HG03571 (cell line): ENCODE measurements at regions not wholly inside any gene's neighbourhood (a gene's known extent, or its start where the extent isn't known, plus 50 kb on each side); places are given as distances from the start of the nearest gene placed in this dataset.

Experiments used
- ATAC-seq: cut with Tn5 transposase; IDR thresholded peaks from one replicate; pipeline ENCODE4 v1.9.1; 2021; ENCODE audit not compliant: unreplicated experiment

DNA sequence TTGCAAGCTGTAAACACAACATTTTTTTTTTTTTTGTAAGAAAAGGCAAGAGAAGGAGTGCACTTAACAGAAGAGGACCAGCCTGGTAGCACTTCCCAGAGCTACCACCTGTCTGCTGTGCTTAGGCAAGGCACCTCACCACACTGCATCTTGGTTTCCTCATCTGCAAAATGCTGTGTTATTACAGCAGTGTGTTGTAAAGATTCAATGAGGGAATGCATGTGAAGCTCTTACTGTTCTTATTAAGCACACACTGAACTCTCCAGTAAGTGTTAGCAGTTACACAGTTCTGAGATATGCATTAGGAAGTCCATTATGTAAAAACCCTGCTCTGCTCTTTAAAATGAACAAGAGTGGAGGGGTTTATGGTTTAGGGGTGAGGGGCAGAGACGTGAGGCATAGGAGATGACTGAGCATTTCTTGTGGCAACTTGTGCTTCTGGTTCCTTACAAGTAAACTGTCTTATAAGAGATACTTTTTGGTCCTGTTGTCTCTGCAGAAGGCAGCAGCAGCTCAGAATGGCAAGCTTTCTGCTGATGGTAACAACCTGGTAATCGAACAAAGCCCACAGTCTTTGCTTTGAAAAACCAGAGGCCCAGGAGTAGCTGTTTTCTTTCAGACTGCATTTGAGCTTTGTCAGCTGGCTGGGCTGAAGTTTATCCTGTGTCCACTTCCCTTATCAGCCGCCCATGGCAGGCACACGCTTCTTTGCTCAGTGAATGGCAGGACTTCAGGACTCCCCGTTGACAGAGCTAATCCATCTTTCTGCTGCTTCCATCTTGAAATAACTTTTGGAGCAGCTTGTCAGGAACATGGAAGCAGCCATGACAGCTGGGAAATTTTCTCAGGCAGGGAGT lies 98.8 kb upstream of the BMPER start:
- no peak for ATAC-seq

DNA sequence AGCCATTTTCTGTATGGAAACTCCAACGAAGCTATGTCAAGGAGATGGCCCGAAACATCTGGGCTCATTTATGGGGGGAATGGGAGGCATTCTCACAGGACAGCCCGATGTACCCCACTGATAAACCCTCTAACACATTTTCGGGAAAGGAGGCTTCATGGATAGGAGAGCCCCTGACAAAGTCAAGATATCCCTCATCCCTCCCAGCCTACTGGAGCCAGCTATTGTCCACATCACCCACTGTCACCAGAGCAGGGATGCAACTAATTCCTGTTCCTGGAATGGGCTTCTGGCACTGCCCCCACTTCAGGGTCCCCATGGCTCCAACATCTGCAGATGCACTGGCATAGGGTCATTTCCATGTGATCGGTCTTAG lies 98.2 kb upstream of the BMPER start:
- ATAC-seq, result no peak

DNA sequence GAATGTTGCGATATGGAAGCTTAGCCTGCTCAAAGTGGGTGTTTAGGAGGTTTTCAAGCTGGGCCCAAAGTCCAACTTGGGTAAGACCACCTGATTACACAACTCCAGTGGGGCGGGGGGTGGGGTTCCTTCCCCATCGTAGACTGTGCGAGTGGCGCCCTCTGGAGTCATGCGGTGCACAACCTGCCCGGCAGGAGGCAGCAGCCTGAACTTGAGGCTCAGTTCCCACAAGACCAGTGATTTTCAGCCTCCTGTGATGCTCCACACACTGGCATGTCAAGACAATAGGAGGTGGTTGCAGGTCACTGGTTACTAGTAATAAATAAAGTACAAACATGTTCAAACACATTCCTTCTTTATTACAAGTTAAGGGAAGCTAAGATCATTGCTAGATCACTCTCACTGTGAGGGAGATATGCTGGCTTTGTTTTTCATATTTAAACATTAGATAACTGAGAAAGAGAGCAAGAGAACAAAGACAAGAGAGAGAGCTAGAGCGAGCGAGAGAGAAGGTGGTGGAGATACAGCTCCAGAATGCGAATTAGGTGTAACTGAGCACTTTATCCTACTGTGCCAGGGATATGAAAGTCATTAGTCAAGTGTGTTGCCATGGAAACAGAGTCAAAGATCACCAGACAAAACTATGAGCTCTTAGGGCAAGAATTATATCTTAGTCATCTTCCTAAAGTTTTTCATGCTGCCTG lies 97.4 kb upstream of the BMPER start:
- no peak for ATAC-seq

DNA sequence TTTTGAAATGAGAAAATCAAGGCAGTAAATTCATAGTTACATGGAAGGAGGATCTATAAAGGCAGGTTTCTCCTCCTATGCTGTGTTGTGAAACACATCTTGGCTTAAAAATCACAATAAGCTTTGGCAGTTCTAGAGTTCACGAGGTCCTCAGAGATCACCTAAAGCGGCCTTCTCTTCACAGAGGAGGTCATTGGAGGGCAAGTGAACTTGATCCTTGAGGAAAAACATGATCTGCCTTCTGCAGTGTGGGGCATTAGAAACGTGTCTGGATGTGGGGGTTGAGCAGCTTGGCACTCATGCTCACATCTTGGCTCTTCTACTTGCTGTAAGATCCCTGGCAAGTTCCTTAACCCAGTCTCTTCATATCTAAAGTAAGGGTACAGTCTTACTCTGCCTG lies 96.1 kb upstream of the BMPER start:
- ATAC-seq, result no peak

DNA sequence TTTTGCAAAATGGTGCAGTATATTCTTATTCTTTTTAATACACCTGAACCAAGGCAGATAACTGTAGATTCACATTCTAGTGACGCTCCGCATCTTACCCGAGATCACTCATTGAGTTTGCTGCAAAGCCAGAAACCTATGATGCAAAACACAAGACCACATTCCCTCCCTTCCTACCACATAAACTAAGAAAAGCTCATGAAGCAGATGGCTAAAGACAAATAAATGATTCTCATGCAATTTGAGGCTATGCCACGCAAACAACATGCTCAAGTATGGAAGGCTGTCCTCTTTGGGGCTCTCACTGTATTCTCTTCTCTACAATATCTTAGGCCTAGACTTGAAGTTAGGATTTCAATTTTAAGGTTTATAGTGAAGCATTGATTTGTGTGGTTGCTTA lies 95.0 kb upstream of the BMPER start:
- no peak for ATAC-seq

DNA sequence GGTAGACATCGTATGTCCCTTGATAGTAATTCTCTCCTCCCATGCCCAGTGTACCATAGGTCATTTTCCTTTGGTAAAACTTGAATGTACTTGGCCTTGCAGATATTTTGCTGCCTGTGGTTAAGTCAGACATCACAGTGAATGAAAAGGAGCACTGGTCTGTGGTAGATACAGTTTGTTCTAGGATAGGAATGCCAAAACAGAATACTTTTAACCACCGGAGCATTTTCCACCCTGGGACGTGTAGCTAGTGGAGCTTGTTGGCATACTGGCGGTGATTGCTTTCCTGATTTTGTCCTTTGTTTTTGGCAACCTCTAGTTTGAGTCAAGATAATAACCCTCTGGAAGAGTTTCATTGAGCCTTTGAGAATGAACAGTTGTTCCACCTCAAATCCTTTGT lies 92.0 kb upstream of the BMPER start:
- ATAC-seq, result no peak

DNA sequence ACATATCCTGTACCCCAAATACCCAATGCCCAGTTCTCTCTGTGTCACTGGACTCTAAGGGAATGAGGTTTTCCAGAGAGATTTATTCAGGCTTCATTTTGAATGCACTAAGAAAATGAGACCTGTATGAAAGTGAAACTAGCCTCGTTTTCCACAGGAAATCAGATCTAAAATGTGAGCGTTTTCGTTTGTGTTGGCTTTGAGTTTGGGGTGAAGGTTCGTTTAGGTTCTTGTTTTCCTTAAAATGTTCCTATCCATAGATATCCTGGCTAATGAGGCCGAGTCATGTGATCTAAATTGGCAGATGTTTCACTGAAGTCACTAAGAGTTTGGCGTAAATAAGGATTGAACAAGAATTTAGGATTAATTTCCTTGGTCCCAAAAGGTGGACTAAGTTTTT lies 90.9 kb upstream of the BMPER start:
- no peak for ATAC-seq

DNA sequence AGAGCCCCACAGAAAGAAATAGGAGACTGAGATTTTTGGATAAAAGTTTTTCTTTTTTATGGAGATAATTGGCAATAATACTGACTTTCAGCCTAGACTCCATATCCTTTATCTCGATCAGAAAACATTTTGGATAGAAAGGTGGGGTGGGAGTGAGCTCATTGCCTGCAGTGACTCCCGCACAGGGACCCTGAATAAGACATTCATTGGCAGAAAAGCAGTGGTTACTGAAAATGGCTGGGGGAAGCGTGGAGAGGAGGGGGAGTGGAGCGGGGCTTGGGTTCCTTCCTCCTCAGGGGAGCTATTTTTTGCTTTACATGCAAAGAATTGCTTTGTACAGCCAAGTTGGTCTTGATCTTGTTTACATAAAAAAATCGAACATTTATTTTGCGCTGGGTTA lies 90.4 kb upstream of the BMPER start:
- ATAC-seq, result no peak

DNA sequence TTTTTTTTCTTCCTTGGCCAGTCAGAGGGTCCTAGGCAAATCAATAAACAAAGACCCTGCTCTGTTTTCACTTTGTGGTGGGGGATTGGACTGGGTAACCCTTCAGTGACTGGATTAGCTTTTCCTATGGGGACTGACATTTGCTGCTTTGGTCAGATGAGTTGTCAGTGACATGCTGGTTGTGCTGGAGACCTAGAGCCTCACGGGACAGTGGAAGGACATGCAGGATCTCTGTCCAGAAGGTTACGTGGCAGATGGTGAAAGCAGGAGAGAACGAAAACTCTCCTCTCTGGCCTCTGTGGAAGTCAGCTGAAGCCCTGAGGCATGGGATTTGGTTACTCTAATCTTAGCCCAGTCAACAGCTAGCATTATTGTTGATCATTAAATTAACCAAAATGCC lies 90.0 kb upstream of the BMPER start:
- ATAC-seq, result no peak

DNA sequence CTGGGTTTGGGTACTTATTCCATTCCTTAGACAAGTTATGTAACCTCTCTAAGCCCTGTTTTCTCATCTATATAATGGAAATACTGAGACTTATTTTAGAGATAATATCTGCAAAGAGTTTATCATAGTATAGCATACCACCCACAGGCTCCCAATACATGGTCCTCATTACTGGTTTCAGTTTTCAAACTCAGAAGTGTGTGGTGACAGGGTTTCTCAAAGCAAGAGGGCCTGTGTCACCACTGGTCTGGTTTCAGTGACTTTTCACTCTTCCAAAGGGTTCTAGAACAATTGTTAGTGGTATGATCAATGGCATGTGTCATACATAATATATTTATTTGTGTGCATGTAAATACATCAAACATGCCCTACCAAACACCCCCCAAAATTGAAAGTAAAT lies 89.2 kb upstream of the BMPER start:
- no peak for ATAC-seq

DNA sequence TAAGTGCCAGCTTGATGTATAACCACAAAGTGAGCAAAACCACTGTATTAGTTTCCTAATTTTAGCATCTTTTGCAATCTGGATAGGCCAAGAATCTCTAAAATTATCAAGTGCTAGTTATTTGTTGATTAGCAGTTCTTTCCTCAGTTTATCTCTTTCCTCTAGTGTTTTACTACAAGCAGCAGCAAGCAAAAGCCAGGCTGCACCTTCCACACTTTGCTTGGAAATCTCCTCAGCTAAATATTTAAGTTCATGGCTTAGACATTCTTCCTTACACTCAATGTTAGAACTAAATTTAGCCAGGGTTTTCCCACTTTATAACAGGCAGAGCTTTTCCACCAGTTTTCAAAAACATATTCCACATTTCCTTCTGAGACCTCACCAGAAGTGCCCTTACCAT lies 85.7 kb upstream of the BMPER start:
- no peak for ATAC-seq

DNA sequence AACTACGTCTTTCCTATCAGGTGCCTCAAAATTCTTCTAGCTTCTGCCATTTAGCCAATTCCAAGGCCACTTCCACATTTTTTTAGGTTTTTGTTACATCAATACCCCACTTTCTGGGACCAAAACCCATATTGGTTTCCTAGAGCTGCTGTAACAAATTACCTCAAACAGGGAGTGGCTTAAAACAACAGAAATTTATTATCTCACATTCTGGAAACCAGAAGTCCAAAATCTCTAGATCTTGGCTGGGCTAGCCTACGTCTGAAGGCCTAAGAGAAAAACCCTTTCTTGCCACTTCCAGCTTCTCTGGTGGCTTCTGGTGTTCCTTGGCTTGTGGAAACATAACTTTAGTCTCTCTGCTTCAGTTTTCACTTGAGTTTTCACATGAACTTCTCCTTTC lies 85.1 kb upstream of the BMPER start:
- no peak for ATAC-seq

DNA sequence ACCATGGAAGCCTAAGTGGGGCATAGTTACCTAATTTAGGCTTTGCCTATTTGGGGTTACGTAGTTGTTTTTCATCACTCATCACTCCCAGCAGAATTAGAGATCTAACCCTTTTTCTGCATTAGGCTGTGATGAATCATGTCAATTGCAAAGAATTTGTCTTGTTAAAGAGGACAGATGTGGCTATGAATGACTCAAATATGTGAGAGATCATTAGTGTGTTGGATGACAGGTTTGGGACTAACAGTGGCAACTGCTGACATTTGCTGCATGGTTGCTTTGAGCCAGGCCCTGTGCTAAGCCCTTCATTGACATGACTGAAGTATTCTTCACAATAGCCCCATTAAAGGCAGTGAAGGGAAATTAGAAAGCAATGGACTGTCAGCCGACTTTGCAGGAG lies 83.4 kb upstream of the BMPER start:
- no peak for ATAC-seq

DNA sequence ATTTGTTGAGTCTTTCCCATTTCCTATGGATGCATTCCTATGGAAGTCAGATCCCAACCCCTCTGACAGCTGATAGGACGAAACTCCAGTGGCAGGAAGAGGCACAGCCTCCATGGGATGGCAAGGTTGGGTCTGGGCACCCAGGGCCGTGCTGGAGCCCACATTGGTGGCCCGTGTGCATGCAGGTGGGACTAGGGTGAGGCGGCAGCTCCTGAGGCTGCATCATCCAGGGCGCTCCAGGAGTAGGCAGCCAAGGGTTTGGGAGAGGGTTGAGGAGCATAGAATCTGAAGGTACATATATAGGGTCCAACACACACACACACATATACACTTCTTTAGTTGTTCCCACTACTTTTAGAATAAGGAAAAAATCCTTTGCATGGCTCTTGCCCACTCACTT lies 81.4 kb upstream of the BMPER start:
- ATAC-seq, result no peak

DNA sequence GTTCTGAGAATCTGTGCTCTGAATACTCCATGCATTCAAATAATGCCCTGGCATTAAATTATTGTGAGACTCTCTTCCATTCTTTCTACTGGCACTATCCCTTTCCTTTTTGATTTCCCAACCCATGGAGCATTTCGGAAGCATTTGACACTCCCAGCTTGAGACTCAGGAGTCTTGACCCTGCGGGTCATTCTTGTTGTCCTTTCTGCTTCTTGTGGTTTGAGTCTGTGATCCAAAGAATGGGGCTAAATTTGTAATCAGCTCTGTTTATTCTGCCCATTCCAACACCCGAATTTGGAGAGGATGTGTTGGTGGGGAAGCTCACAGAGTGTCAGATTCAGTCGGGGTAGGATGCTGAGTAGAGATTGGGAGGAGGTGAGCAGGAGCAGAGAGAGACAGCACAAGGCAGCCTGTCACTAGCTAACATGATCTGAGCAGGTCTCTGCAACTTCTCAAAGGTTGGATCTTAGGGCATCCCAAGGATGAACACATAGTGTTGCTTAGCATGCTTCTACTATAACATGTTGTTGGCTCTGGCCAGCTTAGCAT lies 80.4 kb upstream of the BMPER start:
- no peak for ATAC-seq

DNA sequence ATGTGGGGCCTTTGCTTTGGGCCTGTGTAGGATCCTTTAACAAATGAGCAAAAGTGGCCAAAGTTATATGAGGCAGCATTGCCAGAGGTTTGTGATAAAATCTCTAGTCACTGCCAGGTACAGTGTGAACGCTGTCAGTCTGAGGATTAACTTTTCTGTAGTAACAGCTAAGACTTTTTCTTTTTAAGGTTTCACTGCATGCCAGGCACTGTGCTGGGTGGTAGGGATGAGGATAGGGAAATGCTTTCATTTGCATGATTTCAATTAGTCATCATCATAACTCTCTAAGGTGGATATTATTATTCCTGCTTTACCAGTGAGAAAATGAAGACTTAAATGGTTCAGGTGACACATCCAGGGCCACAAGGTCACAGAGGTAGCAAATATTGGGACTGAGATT lies 79.7 kb upstream of the BMPER start:
- ATAC-seq, result no peak

DNA sequence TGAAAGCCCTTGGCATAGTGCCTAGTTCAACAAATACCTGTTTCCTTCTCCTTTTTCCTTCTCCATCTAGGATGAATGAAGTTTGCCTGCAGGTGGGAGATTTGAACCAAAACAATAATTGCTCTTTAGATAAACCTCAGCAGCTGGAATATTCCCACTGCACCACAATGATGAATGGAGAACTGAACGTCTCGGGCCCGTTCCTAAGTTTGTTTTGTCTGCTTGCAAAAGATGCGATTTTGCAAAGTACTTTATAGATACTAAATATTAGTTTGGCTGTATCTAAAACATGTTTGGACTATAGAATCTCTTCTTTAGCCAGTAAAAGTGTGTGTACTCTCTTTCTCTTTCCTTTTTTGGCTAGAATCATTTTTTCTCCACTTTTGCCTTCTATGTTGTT lies 75.8 kb upstream of the BMPER start:
- no peak for ATAC-seq

DNA sequence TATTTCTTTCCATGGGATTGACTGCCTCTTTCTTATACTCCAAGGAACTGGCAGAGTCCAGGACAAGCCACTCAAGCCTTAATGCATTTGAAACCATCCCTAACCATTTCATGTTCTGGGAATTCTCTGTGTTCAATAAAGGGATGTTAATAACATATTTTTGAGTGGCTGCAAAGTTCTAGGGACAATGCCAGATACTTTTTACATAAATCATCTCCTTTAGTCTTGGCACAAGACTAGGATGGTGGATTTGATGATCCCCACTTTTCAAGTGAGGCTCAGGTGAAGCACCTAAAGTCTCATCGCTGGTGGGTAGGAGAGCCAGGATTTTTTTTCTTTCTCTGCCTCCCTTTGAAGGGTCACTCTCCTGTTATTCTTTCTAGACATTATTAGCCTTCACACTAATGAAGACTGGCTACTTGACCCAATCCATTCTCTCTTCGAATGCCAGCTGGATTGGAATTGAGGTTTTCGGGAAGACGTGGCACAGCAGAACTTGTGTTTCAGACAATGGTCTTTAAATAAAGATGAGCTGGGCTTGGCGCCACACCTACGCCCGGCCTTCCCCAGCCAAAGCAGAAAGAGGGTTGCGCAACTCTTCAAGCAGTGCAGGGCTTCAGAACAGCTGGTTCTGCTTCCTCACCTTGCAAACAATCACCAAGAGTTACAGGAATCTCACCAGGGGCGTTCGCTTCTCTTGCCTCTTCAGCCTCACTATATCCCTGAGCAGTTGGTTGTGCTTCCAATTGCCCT lies 73.8 kb upstream of the BMPER start:
- ATAC-seq, result no peak

DNA sequence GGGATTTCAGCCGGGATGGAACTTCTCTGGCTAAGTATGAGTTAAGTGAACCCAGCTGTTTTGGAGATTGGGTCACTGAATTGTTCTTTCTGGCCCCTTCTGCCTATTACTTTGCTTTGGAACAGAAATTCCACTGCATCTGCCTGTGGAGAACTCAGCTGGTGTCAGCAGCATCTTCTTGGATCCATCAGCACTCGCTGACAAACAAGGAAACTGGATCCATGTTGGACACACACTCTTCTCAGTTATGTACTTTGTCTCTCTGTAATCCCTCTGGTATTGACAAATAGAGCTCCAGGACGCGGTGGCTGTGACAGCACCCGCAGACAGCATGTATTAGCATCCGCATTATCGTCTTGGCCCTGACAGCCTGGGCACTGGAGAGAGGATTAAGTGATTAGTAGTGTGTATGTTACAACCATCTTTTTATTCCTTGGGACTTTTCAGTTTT lies 73.0 kb upstream of the BMPER start:
- no peak for ATAC-seq

DNA sequence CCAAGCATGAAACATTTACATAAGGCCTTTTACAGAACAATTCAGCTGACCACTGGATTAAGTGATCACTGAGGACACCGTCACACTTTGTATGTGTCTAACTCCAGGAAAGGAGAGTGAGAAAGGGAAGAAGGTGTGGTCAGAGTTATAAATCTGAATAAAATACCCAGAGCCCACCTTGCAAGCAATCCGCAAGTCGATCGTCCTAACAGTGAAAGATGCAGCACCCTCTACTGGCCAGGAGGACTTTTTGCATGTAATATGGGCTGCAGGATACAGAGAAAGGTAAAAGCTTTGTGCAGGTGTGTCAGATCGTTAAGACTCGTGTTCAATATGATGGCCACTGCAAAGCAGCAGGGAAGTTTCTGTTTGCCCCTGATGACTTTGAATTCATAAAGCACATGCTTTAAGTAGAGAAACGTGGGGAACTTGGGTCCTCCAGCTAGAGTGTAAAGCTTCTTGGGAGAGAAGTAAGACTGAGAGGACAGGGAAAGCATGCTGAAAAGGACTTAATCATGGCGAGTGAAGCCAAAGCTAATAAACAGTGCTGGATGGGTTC lies 68.5 kb upstream of the BMPER start:
- ATAC-seq, result no peak

DNA sequence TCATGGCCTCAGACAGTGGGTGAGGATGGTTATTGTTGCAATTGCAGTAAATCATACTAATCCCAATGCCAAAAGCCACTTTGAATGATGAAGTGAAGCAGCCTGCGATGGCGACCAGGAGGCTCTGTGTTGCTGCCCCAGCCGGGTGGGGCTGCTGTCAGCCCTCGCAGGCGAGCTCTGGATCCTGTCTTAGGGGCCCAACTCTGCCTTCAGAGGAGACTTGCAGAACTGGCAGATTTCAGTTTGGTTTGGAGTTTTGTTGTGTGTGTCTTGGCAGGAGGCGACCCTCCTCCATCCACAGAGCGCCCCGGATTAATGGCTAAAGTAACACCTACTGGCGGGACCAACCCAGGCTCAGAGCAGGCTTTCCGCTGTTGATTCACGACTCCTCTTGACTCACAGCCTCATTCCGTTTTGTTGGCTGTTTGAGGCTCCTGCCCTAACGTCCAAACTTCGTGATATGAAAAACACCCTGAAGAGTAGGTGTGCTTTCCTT lies 67.9 kb upstream of the BMPER start:
- no peak for ATAC-seq
